ENCODE measurements at regions not wholly inside any gene's neighbourhood (a gene's known extent, or its start where the extent isn't known, plus 50 kb on each side); places are given as distances from the start of the nearest gene placed in this dataset.
A peak's percentile ranks its signal among the peaks of the same experiment; 100 is the strongest.

DNA sequence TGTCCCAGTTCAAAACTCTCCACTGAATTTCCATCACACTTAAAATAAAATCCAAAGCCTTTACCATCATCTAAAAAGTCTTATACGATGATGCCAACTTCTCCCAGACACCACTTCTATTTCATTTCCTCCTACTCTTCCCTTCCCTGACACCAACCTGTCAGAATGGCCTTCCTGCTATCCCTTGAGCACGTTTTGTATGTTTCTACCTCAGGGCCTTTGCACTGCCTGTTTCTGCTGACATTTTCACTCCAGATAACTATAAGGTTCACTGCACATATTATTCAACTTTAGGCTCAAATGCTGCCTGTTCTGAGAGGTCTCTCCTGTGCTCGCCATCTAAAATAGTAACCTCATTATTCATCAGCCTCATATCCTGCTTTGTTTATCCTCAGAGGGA lies 269.6 kb downstream of the HTR7 start:
- no peaks in the 10 kb centered on the region for H3K4me1 ChIP-seq (ENCODE audit: control insufficient read depth, insufficient read depth, low read length)
- no peak overlapping the region for H3K4me3 ChIP-seq (ENCODE audit: low read length)
- H3K27ac ChIP-seq (ENCODE audit: low read length), result no peak overlapping the region
- no peaks in the 10 kb centered on the region for H3K36me3 ChIP-seq (ENCODE audit: control insufficient read depth, insufficient read depth, low read length)
- no peak for DNase-seq
- H3K9me3 ChIP-seq (replicated peaks; ENCODE audit: control insufficient read depth, low read depth, low read length), result no peaks in the 10 kb centered on the region
- no peaks in the 10 kb centered on the region for H3K27me3 ChIP-seq (ENCODE audit: control insufficient read depth, insufficient read depth, low read length)
- WGBS (ENCODE audit: insufficient coverage), result 79% methylated on average over 2 of the region's 3 CpGs

DNA sequence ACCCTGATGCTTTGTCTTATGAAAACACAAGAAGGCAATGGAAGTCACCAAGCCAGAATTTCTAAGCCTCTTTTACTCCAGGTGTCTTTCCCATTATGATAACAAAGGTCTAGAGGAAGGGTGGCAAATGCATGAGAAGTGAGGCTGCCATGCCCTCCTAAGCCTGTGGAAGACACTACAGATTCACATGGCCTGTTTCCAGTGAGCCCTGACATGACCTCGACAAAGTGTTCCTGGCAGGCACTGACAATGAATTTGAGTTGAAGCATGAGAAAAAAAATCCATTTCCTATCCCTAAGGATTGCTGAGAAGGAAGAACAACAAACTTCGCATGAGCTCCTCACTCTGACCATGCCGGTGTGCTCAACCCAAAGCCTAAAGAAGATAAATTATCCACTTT lies 268.0 kb downstream of the HTR7 start:
- H3K36me3 ChIP-seq (ENCODE audit: control insufficient read depth, insufficient read depth, low read length), result no peaks in the 10 kb centered on the region
- 40% methylated on average over 2 of the region's 3 CpGs for WGBS (ENCODE audit: insufficient coverage)
- no peaks in the 10 kb centered on the region for H3K9me3 ChIP-seq (replicated peaks; ENCODE audit: control insufficient read depth, low read depth, low read length)
- H3K4me3 ChIP-seq (ENCODE audit: low read length), result no peak overlapping the region
- no peaks in the 10 kb centered on the region for H3K27me3 ChIP-seq (ENCODE audit: control insufficient read depth, insufficient read depth, low read length)
- no peak overlapping the region for H3K27ac ChIP-seq (ENCODE audit: low read length)
- no peak for DNase-seq
- H3K4me1 ChIP-seq (ENCODE audit: control insufficient read depth, insufficient read depth, low read length), result no peaks in the 10 kb centered on the region

DNA sequence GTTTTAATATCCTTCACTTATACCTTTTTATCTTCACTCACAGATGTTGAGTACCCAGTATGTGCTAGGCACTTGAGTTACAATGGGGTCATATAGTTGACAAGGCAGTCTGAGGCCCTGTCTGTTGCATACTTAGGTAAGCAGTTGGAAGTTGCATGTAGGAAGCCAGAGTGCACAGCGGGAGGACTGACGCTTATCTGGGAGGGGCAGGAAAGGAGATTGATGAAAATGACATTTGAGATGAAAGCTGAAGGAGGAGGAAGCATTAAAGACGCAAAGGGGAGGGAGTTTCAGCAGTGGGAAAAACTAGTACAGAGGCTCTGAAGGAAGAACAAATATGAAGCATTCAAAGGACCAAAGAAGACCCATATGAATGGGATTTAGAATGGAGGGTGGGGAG lies 266.2 kb downstream of the HTR7 start:
- H3K4me1 ChIP-seq (ENCODE audit: control insufficient read depth, insufficient read depth, low read length), result no peaks in the 10 kb centered on the region
- no peaks in the 10 kb centered on the region for H3K9me3 ChIP-seq (replicated peaks; ENCODE audit: control insufficient read depth, low read depth, low read length)
- no peak for DNase-seq
- H3K36me3 ChIP-seq (ENCODE audit: control insufficient read depth, insufficient read depth, low read length), result no peaks in the 10 kb centered on the region
- H3K27me3 ChIP-seq (ENCODE audit: control insufficient read depth, insufficient read depth, low read length), result no peaks in the 10 kb centered on the region
- 50% methylated on average over 3 of the region's 3 CpGs for WGBS (ENCODE audit: insufficient coverage)
- no peak overlapping the region for H3K4me3 ChIP-seq (ENCODE audit: low read length)
- no peak overlapping the region for H3K27ac ChIP-seq (ENCODE audit: low read length)

DNA sequence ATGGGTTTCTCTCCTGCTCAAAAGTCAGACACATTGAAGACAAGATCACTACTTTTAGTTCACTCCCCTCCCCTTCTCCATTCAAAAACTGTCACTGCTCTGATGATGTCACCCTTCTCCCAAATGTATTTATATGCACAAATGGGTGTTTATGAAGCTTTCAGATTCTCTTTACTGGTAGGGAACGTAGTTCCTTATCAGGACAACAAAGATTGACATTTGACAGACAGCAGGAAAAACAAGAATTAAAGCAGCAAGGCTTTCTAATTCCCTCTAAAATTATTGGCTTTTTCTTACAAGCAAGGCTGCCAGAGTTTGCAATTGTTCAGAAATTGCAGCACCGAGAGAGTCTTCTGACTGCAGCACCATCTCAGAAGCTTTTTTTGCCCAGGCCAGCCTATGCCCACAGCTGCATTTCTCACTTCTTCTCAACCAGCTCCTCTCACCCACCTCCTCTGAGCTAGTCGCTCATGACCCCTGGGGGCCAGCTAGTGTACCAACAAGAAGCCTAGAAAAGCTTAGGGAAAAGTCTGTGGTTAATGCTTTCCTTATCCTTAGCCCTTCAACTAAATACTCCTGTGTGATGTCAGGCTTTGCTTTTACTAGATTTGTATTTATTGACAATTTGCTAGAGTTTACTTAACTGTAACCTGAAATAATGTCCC lies 265.1 kb downstream of the HTR7 start:
- Histone ChIP-seq H3K4me3 (ENCODE audit: low read length) (no peak overlapping the region), H3K27ac (ENCODE audit: low read length) (no peak overlapping the region), H3K4me1 (ENCODE audit: control insufficient read depth, insufficient read depth, low read length) (no peaks in the 10 kb centered on the region), H3K9me3 (replicated peaks; ENCODE audit: control insufficient read depth, low read depth, low read length) (no peaks in the 10 kb centered on the region), H3K36me3 (ENCODE audit: control insufficient read depth, insufficient read depth, low read length) (no peaks in the 10 kb centered on the region), H3K27me3 (ENCODE audit: control insufficient read depth, insufficient read depth, low read length) (no peaks in the 10 kb centered on the region)
- peak; percentile 62 for DNase-seq
- WGBS (ENCODE audit: insufficient coverage), result 11% methylated on average over 1 of the region's 3 CpGs

DNA sequence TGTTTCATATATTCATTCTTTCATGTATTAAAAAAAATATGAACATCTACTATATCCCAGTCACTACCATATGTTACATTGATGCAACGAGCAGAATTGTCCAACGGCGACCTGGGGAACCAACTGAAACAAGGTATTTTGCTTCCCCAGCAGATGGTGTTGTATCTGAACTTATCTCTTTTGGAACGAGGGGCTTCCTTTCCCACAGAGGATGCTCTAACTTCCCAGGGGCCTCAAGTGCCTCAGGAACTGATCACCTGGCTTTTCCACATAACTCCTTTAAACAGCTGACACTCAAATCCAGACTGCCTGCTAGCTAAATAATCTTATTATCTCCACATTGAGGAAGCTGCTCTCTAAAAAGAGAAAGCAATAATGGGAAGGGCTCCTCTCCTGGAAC lies 259.3 kb downstream of the HTR7 start:
- 50% methylated on average over 2 of the region's 4 CpGs for WGBS (ENCODE audit: insufficient coverage)
- Histone ChIP-seq H3K27ac (ENCODE audit: low read length) (no peak overlapping the region), H3K9me3 (replicated peaks; ENCODE audit: control insufficient read depth, low read depth, low read length) (no peaks in the 10 kb centered on the region), H3K4me1 (ENCODE audit: control insufficient read depth, insufficient read depth, low read length) (no peaks in the 10 kb centered on the region), H3K27me3 (ENCODE audit: control insufficient read depth, insufficient read depth, low read length) (no peaks in the 10 kb centered on the region), H3K4me3 (ENCODE audit: low read length) (no peak overlapping the region), H3K36me3 (ENCODE audit: control insufficient read depth, insufficient read depth, low read length) (no peaks in the 10 kb centered on the region)
- DNase-seq, result no peak

DNA sequence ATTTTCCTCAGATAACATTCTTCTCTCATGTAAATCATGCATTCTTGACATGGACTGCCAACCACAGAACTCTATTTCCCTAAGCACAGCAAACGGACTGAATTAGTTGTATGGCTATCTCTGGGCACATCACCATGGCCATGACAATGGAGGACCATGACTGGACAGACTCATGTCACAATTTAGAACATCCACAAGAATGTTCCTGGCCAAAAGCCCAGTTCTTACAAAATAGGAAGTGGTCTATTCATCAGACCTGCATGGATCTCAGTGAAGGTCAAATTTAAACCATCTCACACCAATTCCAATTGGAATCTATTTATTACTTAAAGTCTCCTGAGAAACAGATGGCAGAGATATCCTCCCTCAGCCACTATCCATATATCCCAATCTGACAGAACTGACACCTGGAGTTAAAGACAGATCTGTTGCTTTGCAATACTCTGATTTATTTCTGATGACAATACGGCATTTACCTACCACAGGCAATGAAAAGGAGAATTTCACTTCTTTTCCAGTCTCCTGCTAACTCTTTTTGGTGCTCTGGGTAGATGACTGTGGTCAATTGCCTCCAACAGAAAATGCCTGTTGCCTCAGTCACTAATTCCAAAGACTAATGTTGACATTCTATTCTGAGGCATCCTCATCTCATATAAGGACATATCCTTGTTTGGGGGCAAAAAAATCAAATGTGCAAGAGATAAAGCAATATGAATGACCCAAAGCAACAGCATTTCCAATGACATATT lies 254.8 kb downstream of the HTR7 start:
- whole genome bisulfite sequencing (ENCODE audit: insufficient coverage), result 50% methylated on average over 1 of the region's 2 CpGs
- Histone ChIP-seq H3K4me3 (ENCODE audit: low read length) (no peak overlapping the region), H3K9me3 (replicated peaks; ENCODE audit: control insufficient read depth, low read depth, low read length) (no peaks in the 10 kb centered on the region), H3K4me1 (ENCODE audit: control insufficient read depth, insufficient read depth, low read length) (no peaks in the 10 kb centered on the region), H3K36me3 (ENCODE audit: control insufficient read depth, insufficient read depth, low read length) (no peaks in the 10 kb centered on the region), H3K27ac (ENCODE audit: low read length) (no peak overlapping the region), H3K27me3 (ENCODE audit: control insufficient read depth, insufficient read depth, low read length) (no peaks in the 10 kb centered on the region)
- DNase-seq, result no peak

DNA sequence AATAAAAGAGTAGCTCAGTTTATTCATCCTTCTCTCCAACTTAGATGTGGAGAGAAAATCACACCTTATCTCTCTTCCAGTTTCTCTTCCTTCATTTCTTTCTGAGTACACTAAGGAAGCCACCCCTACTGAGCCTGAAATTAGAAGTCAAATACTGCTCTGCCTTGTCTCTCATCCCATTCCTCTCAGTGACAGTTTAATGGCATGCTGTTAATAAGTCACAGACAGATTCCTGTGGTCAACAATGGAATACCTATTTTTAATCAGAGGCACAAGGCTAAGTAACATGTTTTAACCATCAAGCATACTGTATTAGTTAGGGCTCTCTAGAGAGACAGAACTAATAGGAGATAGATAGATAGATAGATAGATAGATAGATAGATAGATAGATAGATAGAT lies 253.2 kb downstream of the HTR7 start:
- no peak for DNase-seq
- Histone ChIP-seq H3K4me1 (ENCODE audit: control insufficient read depth, insufficient read depth, low read length) (no peaks in the 10 kb centered on the region), H3K27me3 (ENCODE audit: control insufficient read depth, insufficient read depth, low read length) (no peaks in the 10 kb centered on the region), H3K27ac (ENCODE audit: low read length) (no peak overlapping the region), H3K36me3 (ENCODE audit: control insufficient read depth, insufficient read depth, low read length) (no peaks in the 10 kb centered on the region), H3K9me3 (replicated peaks; ENCODE audit: control insufficient read depth, low read depth, low read length) (no peaks in the 10 kb centered on the region), H3K4me3 (ENCODE audit: low read length) (no peak overlapping the region)

DNA sequence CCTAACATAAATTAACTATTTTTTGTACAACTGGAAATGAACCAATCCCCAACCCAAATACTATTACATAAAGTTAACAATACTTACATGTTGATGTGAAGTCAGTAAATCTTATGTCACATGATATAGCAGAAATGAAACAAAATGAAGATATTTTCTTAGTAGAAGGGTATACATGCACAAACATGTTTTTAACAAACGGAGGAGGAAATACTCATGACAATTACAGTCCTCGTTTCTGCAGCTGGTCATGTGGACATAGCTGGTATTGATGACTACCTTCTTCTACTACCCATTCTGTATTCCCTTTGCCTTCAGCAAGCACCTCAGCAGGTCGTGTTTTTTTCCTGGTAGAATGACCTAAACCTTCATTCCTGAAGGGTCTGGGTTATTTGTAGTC lies 252.3 kb downstream of the HTR7 start:
- Histone ChIP-seq H3K4me1 (ENCODE audit: control insufficient read depth, insufficient read depth, low read length) (no peaks in the 10 kb centered on the region), H3K27ac (ENCODE audit: low read length) (no peak overlapping the region), H3K27me3 (ENCODE audit: control insufficient read depth, insufficient read depth, low read length) (no peaks in the 10 kb centered on the region), H3K9me3 (replicated peaks; ENCODE audit: control insufficient read depth, low read depth, low read length) (no peaks in the 10 kb centered on the region), H3K36me3 (ENCODE audit: control insufficient read depth, insufficient read depth, low read length) (no peaks in the 10 kb centered on the region), H3K4me3 (ENCODE audit: low read length) (no peak overlapping the region)
- no CpG with 5 or more reads among the region's 3 CpGs for WGBS (ENCODE audit: insufficient coverage)
- DNase-seq, result no peak

DNA sequence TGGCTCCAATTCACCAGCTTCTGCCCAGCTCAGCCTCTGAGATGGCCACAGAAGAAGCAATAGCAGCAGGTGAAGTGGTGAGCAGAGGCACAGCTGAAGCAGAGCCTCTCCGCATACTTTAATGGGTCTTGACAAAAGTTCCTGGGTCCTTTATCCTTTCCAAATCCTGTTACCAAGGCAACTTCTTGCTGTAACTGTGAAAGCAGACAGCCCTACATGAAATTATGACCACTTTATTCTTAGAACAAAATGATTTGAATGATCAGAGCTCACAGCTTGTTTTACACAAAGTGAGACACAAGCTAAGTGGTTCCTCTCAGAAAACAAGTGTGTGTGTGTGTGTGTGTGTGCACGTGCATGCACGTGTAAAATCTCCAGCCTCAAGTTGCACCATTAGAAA lies 245.6 kb downstream of the HTR7 start:
- DNase-seq, result no peak
- Histone ChIP-seq H3K36me3 (ENCODE audit: control insufficient read depth, insufficient read depth, low read length) (no peaks in the 10 kb centered on the region), H3K4me1 (ENCODE audit: control insufficient read depth, insufficient read depth, low read length) (no peaks in the 10 kb centered on the region), H3K9me3 (replicated peaks; ENCODE audit: control insufficient read depth, low read depth, low read length) (no peaks in the 10 kb centered on the region), H3K27me3 (ENCODE audit: control insufficient read depth, insufficient read depth, low read length) (no peaks in the 10 kb centered on the region), H3K4me3 (ENCODE audit: low read length) (no peak overlapping the region), H3K27ac (ENCODE audit: low read length) (no peak overlapping the region)
- no CpG with 5 or more reads among the region's 3 CpGs for WGBS (ENCODE audit: insufficient coverage)

DNA sequence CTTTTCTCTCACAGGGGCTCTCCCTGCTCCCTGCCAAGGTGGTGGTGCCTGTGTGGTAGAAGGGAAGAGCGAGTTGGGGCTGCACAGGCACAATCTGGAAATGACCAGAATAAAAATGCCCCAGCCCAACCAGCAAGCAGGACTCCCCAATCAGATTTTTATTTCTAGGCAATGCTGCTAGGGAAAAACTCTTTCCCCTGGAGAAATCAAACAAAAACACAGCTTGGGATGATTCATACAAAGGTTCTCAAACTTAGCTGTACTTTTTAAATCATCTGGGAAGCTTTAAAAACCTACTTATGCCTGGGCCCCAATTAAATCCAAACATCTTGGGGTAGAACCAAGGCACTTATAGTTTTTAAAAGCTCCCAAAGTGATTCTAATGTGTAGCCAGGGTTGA lies 243.2 kb downstream of the HTR7 start:
- no peaks in the 10 kb centered on the region for H3K36me3 ChIP-seq (ENCODE audit: control insufficient read depth, insufficient read depth, low read length)
- no peaks in the 10 kb centered on the region for H3K4me1 ChIP-seq (ENCODE audit: control insufficient read depth, insufficient read depth, low read length)
- H3K4me3 ChIP-seq (ENCODE audit: low read length), result no peak overlapping the region
- peak; percentile 12 for DNase-seq
- no CpG with 5 or more reads among the region's 1 CpG for WGBS (ENCODE audit: insufficient coverage)
- no peak overlapping the region for H3K27ac ChIP-seq (ENCODE audit: low read length)
- H3K9me3 ChIP-seq (replicated peaks; ENCODE audit: control insufficient read depth, low read depth, low read length), result no peaks in the 10 kb centered on the region
- H3K27me3 ChIP-seq (ENCODE audit: control insufficient read depth, insufficient read depth, low read length), result no peaks in the 10 kb centered on the region

Measured in muscle of leg (tissue), 3 donors.